ENCODE measurements at regions not wholly inside any gene's neighbourhood (a gene's known extent, or its start where the extent isn't known, plus 50 kb on each side); places are given as distances from the start of the nearest gene placed in this dataset.
"Not testable (repeated sequence)": the region's sequence is repeated elsewhere in the genome, so short reads cannot be mapped to it uniquely, and the experiment has no call there.

DNA sequence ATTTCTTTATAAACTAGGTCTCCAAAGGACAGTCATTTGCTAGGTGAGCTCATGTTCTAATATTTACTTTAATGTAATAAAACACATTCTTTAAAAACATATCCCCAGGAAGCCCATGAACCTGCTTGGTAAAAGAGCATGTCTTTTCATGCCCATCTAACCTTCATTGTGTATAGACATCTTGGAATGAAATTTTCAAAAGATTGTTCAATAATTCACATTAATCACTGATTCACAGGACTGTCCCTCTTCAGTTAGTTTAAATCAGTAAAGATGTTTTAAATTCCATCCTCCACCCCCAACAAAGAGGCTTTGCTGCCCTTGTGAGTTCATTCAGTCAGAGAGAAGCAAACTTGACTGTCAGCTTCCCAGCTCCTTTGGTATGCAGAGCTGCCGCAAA, 633.4 kb upstream of the CELF4 start:
- in situ Hi-C loops (cut with MboI; ENCODE audit: low pct_unique_long_range_greater_than_20kb, low sequenced_read_pairs, unreplicated experiment) = no loop called here
- TF ChIP-seq CTCF (IDR thresholded peaks at IDR 0.05; ENCODE audit: extremely low read depth, insufficient read depth, missing control alignments) = no peak

DNA sequence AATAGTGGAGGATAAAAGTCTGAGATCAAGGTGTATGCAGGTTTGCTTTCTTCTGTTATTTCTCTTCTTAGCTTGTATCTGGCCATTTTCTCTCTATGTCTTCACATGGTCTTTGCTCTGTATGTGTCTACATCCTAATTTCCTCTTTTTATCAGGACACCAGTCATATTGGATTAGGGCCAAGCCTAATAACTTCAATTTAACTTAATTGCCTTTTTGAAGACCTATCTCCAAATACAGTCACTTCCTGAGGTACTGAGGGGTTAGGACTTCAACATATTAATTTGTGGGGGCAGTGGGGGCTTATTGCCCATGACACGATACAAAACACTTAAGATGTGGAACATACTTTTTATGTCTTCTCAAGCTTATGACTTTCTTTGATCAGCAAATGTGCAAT, 632.9 kb upstream of the CELF4 start:
- no peak for DNase-seq (ENCODE audit: low spot score)
- in situ Hi-C loops (cut with MboI; ENCODE audit: low pct_unique_long_range_greater_than_20kb, low sequenced_read_pairs, unreplicated experiment) = no loop called here
- TF ChIP-seq CTCF (IDR thresholded peaks at IDR 0.05; ENCODE audit: extremely low read depth, insufficient read depth, missing control alignments) = no peak

More for the DNA sequence above, 633.4 kb upstream of the CELF4 start:
- no peak for DNase-seq (ENCODE audit: low spot score)

- in situ Hi-C loops (cut with MboI; ENCODE audit: low pct_unique_long_range_greater_than_20kb, low sequenced_read_pairs, unreplicated experiment) = no loop called here
- TF ChIP-seq CTCF (IDR thresholded peaks at IDR 0.05; ENCODE audit: extremely low read depth, insufficient read depth, missing control alignments) = no peak
- no peak for DNase-seq (ENCODE audit: low spot score)
These were observed 620.9 kb upstream of the CELF4 start for GRCh38 chr18:38186491-38186890.

DNA sequence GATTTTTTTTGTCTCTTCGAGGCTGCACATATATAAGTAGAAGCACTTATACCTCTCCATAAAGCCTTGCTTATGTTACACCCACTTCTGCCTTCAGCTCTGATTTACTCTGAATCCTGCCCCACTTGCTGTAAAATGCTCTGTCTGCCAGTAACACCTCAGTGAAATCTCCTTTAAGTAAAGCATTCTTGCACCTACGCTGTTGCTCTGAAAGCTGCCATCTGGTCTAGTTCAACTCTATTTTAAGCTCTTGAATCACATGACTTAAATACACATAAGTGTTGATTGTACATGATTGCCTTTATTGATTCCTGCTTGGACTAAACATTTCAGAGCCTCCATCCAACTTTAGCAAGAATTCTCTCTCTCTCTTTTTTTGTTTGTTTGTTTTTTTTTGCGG, 609.0 kb upstream of the CELF4 start:
- DNase-seq (ENCODE audit: low spot score) = no peak
- in situ Hi-C loops (cut with MboI; ENCODE audit: low pct_unique_long_range_greater_than_20kb, low sequenced_read_pairs, unreplicated experiment) = no loop called here
- no peak for TF ChIP-seq CTCF (IDR thresholded peaks at IDR 0.05; ENCODE audit: extremely low read depth, insufficient read depth, missing control alignments)

- TF ChIP-seq CTCF (IDR thresholded peaks at IDR 0.05; ENCODE audit: extremely low read depth, insufficient read depth, missing control alignments) = no peak
- in situ Hi-C loops (cut with MboI; ENCODE audit: low pct_unique_long_range_greater_than_20kb, low sequenced_read_pairs, unreplicated experiment) = no loop called here
These were observed 608.6 kb upstream of the CELF4 start for GRCh38 chr18:38174173-38174572.

GRCh38 chr18:38170845-38171244, 605.2 kb upstream of the CELF4 start:
- in situ Hi-C loops (cut with MboI; ENCODE audit: low pct_unique_long_range_greater_than_20kb, low sequenced_read_pairs, unreplicated experiment) = no loop called here
- no peak for TF ChIP-seq CTCF (IDR thresholded peaks at IDR 0.05; ENCODE audit: extremely low read depth, insufficient read depth, missing control alignments)
- no peak for DNase-seq (ENCODE audit: low spot score)

More at GRCh38 chr18:38174173-38174572, 608.6 kb upstream of the CELF4 start:
- no peak for DNase-seq (ENCODE audit: low spot score)

- no peak for DNase-seq (ENCODE audit: low spot score)
- no peak for TF ChIP-seq CTCF (IDR thresholded peaks at IDR 0.05; ENCODE audit: extremely low read depth, insufficient read depth, missing control alignments)
These were observed 602.0 kb upstream of the CELF4 start for GRCh38 chr18:38167623-38168022.

DNA sequence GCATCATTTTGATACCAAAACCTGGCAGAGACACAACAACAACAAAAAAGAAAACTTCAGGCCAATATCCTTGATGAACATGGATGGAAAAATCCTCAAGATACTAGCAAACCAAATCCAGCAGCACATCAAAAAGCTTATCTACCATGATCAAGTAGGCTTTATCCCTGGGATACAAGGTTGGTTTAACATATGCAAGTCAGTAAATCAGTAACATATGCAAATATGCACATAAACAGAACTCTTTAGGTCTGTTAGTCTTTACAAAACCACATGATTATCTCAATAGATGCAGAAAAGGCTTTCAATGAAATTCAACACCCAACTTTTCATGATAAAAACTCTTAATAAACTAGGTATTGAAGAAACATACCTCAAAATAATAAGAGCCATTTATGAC, 587.5 kb upstream of the CELF4 start:
- in situ Hi-C loops (cut with MboI; ENCODE audit: low pct_unique_long_range_greater_than_20kb, low sequenced_read_pairs, unreplicated experiment); DNase-seq (ENCODE audit: low spot score): not testable (repeated sequence)

More at GRCh38 chr18:38167623-38168022, 602.0 kb upstream of the CELF4 start:
- in situ Hi-C loops (cut with MboI; ENCODE audit: low pct_unique_long_range_greater_than_20kb, low sequenced_read_pairs, unreplicated experiment) = no loop called here
